ENCODE measurements at regions not wholly inside any gene's neighbourhood (a gene's known extent, or its start where the extent isn't known, plus 50 kb on each side); places are given as distances from the start of the nearest gene placed in this dataset.

GRCh38 chr1:34396042-34396441, 219.3 kb downstream of the C1orf94 start:
- TF ChIP-seq ESRRA (IDR thresholded peaks at IDR 0.05; ENCODE audit: borderline replicate concordance, low read length) (no peak), POLR2A (IDR thresholded peaks at IDR 0.05; ENCODE audit: low read length) (no peak), CEBPB (IDR thresholded peaks at IDR 0.05) (no peak)
- TF ChIP-seq, protein P1, sequence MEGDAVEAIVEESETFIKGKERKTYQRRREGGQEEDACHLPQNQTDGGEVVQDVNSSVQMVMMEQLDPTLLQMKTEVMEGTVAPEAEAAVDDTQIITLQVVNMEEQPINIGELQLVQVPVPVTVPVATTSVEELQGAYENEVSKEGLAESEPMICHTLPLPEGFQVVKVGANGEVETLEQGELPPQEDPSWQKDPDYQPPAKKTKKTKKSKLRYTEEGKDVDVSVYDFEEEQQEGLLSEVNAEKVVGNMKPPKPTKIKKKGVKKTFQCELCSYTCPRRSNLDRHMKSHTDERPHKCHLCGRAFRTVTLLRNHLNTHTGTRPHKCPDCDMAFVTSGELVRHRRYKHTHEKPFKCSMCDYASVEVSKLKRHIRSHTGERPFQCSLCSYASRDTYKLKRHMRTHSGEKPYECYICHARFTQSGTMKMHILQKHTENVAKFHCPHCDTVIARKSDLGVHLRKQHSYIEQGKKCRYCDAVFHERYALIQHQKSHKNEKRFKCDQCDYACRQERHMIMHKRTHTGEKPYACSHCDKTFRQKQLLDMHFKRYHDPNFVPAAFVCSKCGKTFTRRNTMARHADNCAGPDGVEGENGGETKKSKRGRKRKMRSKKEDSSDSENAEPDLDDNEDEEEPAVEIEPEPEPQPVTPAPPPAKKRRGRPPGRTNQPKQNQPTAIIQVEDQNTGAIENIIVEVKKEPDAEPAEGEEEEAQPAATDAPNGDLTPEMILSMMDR (IDR thresholded peaks at IDR 0.05) = no peak
- TF ChIP-seq, protein P2, sequence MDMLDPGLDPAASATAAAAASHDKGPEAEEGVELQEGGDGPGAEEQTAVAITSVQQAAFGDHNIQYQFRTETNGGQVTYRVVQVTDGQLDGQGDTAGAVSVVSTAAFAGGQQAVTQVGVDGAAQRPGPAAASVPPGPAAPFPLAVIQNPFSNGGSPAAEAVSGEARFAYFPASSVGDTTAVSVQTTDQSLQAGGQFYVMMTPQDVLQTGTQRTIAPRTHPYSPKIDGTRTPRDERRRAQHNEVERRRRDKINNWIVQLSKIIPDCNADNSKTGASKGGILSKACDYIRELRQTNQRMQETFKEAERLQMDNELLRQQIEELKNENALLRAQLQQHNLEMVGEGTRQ (IDR thresholded peaks at IDR 0.05) = no peak
